Neural cell (in vitro differentiated cells): ENCODE measurements at regions not wholly inside any gene's neighbourhood (a gene's known extent, or its start where the extent isn't known, plus 50 kb on each side); places are given as distances from the start of the nearest gene placed in this dataset.

Experiments
- H2AFZ ChIP-seq: fragments of 200-600, 300-800 bp; sonication (generic), shearing (Covaris generic); 2 replicates; pipeline ENCODE4 v1.6.0; 2014; ENCODE audit warnings: low read depth, mild to moderate bottlenecking, antibody characterized with exemption, low read length, moderate library complexity
- H3F3A ChIP-seq: fragments of 200-600 bp; shearing (Covaris generic); 2 replicates; pipeline ENCODE4 v1.6.1; 2016; ENCODE audit warnings: mild to moderate bottlenecking, moderate library complexity, mixed read lengths, antibody characterized with exemption, low read length; ENCODE audit not compliant: insufficient read depth, poor library complexity, severe bottlenecking
- H3K27ac ChIP-seq: fragments of 200-600, 300-800 bp; sonication (generic), shearing (Covaris generic); 2 replicates; pipeline ENCODE4 v1.5.1; 2014; ENCODE audit warnings: mild to moderate bottlenecking, low read length, moderate library complexity
- H3K27me3 ChIP-seq: fragments of 300-800, 200-600 bp; sonication (generic), shearing (Covaris generic); 2 replicates; pipeline ENCODE4 v1.6.0; 2014; ENCODE audit warnings: mild to moderate bottlenecking, low read depth, low read length, moderate library complexity; ENCODE audit not compliant: insufficient read depth
- H3K36me3 ChIP-seq: fragments of 300-800, 200-600 bp; sonication (generic), shearing (Covaris generic); 2 replicates; pipeline ENCODE4 v1.5.1; 2014; ENCODE audit warnings: mild to moderate bottlenecking, antibody characterized with exemption, low read length, moderate library complexity; ENCODE audit not compliant: insufficient read depth
- H3K4me2 ChIP-seq: fragments of 300-800, 200-600 bp; sonication (generic), shearing (Covaris generic); 2 replicates; pipeline ENCODE4 v1.6.0; 2014; ENCODE audit warnings: mild to moderate bottlenecking, low read length
- H3K4me3 ChIP-seq: fragments of 300-800, 200-600 bp; sonication (generic), shearing (Covaris generic); 2 replicates; pipeline ENCODE4 v1.5.1; 2014; ENCODE audit warnings: mild to moderate bottlenecking, low read length, moderate library complexity
- H3K79me2 ChIP-seq: fragments of 200-600 bp; shearing (Covaris generic); replicated peaks from 2 replicates; pipeline ENCODE4 v1.6.0; 2014; ENCODE audit warnings: mild to moderate bottlenecking, low read length, moderate library complexity; ENCODE audit not compliant: insufficient read depth
- H3K9ac ChIP-seq: fragments of 300-800, 200-600 bp; sonication (generic), shearing (Covaris generic); 2 replicates; pipeline ENCODE4 v1.6.1; 2016; ENCODE audit warnings: mild to moderate bottlenecking, low read length, mixed read lengths
- H3K9me2 ChIP-seq: fragments of 200-600 bp; shearing (Covaris generic); 2 replicates; pipeline ENCODE4 v1.6.1; 2016; ENCODE audit warnings: mild to moderate bottlenecking, low read length, mixed read lengths; ENCODE audit not compliant: insufficient read depth
- H3K9me3 ChIP-seq: fragments of 200-600, 300-800 bp; sonication (generic), shearing (Covaris generic); 2 replicates; pipeline ENCODE4 v1.6.1; 2016; ENCODE audit warnings: mild to moderate bottlenecking, mixed run types, low read length, moderate library complexity, mixed read lengths
- H4K20me1 ChIP-seq: fragments of 200-600 bp; shearing (Covaris generic); 2 replicates; pipeline ENCODE4 v1.6.1; 2016; ENCODE audit warnings: mild to moderate bottlenecking, mixed run types; ENCODE audit not compliant: insufficient read depth
- CTCF ChIP-seq: fragments of 450-650 bp; IDR thresholded peaks from 2 replicates; pipeline ENCODE4 v1.5.1; 2014; ENCODE audit warnings: antibody characterized with exemption, mild to moderate bottlenecking, moderate library complexity; ENCODE audit not compliant: poor library complexity, severe bottlenecking
- EP300 ChIP-seq: fragments of 450-650 bp; conservative IDR thresholded peaks from 2 replicates; pipeline ENCODE4 v1.6.1; 2014; ENCODE audit warnings: antibody characterized with exemption, mild to moderate bottlenecking, moderate library complexity; ENCODE audit not compliant: poor library complexity, severe bottlenecking
- EZH2 ChIP-seq: fragments of 200-600, 300-800 bp; shearing (Covaris generic), sonication (generic); IDR thresholded peaks from 2 replicates; pipeline ENCODE4 v1.6.1; 2014; ENCODE audit warnings: antibody characterized with exemption, low read length, borderline replicate concordance, mild to moderate bottlenecking; ENCODE audit not compliant: insufficient read depth, poor library complexity, severe bottlenecking
- MXI1 ChIP-seq: fragments of 450-650 bp; conservative IDR thresholded peaks from 2 replicates; pipeline ENCODE4 v1.6.1; 2014; ENCODE audit warnings: antibody characterized with exemption, mild to moderate bottlenecking; ENCODE audit not compliant: poor library complexity, severe bottlenecking
- POLR2AphosphoS5 ChIP-seq: IDR thresholded peaks from 2 replicates; pipeline ENCODE4 v1.6.1; 2012
- RAD21 ChIP-seq: fragments of 450-650 bp; conservative IDR thresholded peaks from 2 replicates; pipeline ENCODE4 v1.6.1; 2014; ENCODE audit warnings: antibody characterized with exemption, mild to moderate bottlenecking, moderate library complexity
- REST ChIP-seq: IDR thresholded peaks from 2 replicates; pipeline ENCODE4 v1.6.1; 2012; ENCODE audit warnings: borderline replicate concordance
- SMC3 ChIP-seq: fragments of 450-650 bp; conservative IDR thresholded peaks from 2 replicates; pipeline ENCODE4 v1.6.1; 2014; ENCODE audit warnings: antibody characterized with exemption, mild to moderate bottlenecking, moderate library complexity; ENCODE audit not compliant: poor library complexity
- TAF1 ChIP-seq: IDR thresholded peaks from 2 replicates; pipeline ENCODE4 v1.6.1; 2012; ENCODE audit warnings: low read depth

GRCh38 chr4:136581119-136581518 is 951.2 kb downstream of the PCDH18 start:
- TF ChIP-seq SMC3 (no peak), REST (no peak), EP300 (no peak), CTCF (no peak), RAD21 (no peak), POLR2AphosphoS5 (no peak), MXI1 (no peak), TAF1 (no peak), EZH2 (no peak)
- Histone ChIP-seq H3K4me2 (no peak overlapping the region), H3K27ac (peak overlapping the region; percentile 77), H3K36me3 (no peaks in the 10 kb centered on the region), H3K9ac (no peak overlapping the region), H3K27me3 (no peaks in the 10 kb centered on the region), H2AFZ (no peak overlapping the region), H3F3A (no peaks in the 10 kb centered on the region), H3K79me2 (no peaks in the 10 kb centered on the region), H3K9me2 (no peaks in the 10 kb centered on the region), H3K4me3 (no peak overlapping the region), H3K9me3 (no peaks in the 10 kb centered on the region), H4K20me1 (no peaks in the 10 kb centered on the region)

GRCh38 chr4:136575146-136575545 is 957.1 kb downstream of the PCDH18 start:
- no peak for TF ChIP-seq EZH2
- Histone ChIP-seq H3K79me2 (no peaks in the 10 kb centered on the region), H3K27ac (no peak overlapping the region), H2AFZ (no peak overlapping the region), H3K9ac (no peak overlapping the region), H3K4me2 (no peak overlapping the region), H3K4me3 (no peak overlapping the region), H3F3A (no peaks in the 10 kb centered on the region), H3K9me2 (no peaks in the 10 kb centered on the region), H3K36me3 (no peaks in the 10 kb centered on the region), H3K9me3 (no peaks in the 10 kb centered on the region), H3K27me3 (no peaks in the 10 kb centered on the region), H4K20me1 (no peaks in the 10 kb centered on the region)

- no peak overlapping the region for H2AFZ ChIP-seq
- H3K27ac ChIP-seq = no peak overlapping the region
- H3K79me2 ChIP-seq = no peaks in the 10 kb centered on the region
- no peaks in the 10 kb centered on the region for H4K20me1 ChIP-seq
- no peak overlapping the region for H3K4me3 ChIP-seq
- no peaks in the 10 kb centered on the region for H3K9me2 ChIP-seq
- no peaks in the 10 kb centered on the region for H3K27me3 ChIP-seq
- no peaks in the 10 kb centered on the region for H3F3A ChIP-seq
- H3K4me2 ChIP-seq = no peak overlapping the region
- TF ChIP-seq SMC3 = no peak
- no peak for TF ChIP-seq EP300
- TF ChIP-seq RAD21 = no peak
- TF ChIP-seq EZH2 = no peak
- no peak for TF ChIP-seq TAF1
- TF ChIP-seq POLR2AphosphoS5 = no peak
- TF ChIP-seq REST = no peak
- no peaks in the 10 kb centered on the region for H3K36me3 ChIP-seq
- H3K9ac ChIP-seq = no peak overlapping the region
- H3K9me3 ChIP-seq = no peaks in the 10 kb centered on the region
Measured at GRCh38 chr4:136573460-136573859, 958.8 kb downstream of the PCDH18 start.
